IMR-90 (cell line): ENCODE measurements at regions not wholly inside any gene's neighbourhood (a gene's known extent, or its start where the extent isn't known, plus 50 kb on each side); places are given as distances from the start of the nearest gene placed in this dataset.
A peak's percentile ranks its signal among the peaks of the same experiment; 100 is the strongest.

Source experiments
- ATAC-seq: fragments of 200-7000 bp; cut with Tn5 transposase; 2 replicates; pipeline ENCODE4 v1.9.1; 2020; ENCODE audit warnings: low read depth, mild to moderate bottlenecking, moderate library complexity
- BruUV-seq: library from RNA; stranded (reverse); fragments of 400-500 nt; replicated peaks from 2 replicates; lab custom pipeline; 2021; lab: Mats Ljungman, UMichigan
- CTCF ChIA-PET: fragments of 300-600 bp; formaldehyde crosslinking; extraction: SDS; loops from one replicate; lab custom pipeline; 2021; ENCODE audit warnings: antibody characterized with exemption; lab: Yijun Ruan, JAX
- POLR2A ChIA-PET: fragments of 300-600 bp; sonication (Branson Sonifier 250); formaldehyde crosslinking; loops from one replicate; lab custom pipeline; 2022; ENCODE audit warnings: antibody characterized with exemption; ENCODE audit not compliant: unreplicated experiment; lab: Charles Lee
- DNase-seq: peaks from one replicate; pipeline ENCODE4 v3.0.0; 2013
- H2AFZ ChIP-seq: replicated peaks from 2 replicates; pipeline ENCODE3; 2013; ENCODE audit warnings: low read length, mild to moderate bottlenecking; ENCODE audit not compliant: poor library complexity
- H2AK5ac ChIP-seq: 2 replicates; pipeline ENCODE4 v1.6.1; 2013; ENCODE audit warnings: low read depth, low read length, inconsistent platforms
- H2AK9ac ChIP-seq: replicated peaks from 2 replicates; pipeline ENCODE3; 2013; ENCODE audit warnings: mild to moderate bottlenecking, low read depth, low read length, moderate library complexity; ENCODE audit not compliant: poor library complexity
- H2BK120ac ChIP-seq: 2 replicates; pipeline ENCODE4 v1.6.1; 2013; ENCODE audit warnings: low read depth, low read length, inconsistent platforms
- H2BK15ac ChIP-seq: 3 replicates; pipeline ENCODE4 v1.6.1; 2013; ENCODE audit warnings: low read depth, low read length, inconsistent platforms
- H2BK20ac ChIP-seq: 2 replicates; pipeline ENCODE4 v1.6.1; 2013; ENCODE audit warnings: low read depth, mild to moderate bottlenecking, inconsistent platforms, low read length, moderate library complexity
- H2BK5ac ChIP-seq: 2 replicates; pipeline ENCODE4 v1.6.1; 2013; ENCODE audit warnings: mild to moderate bottlenecking, low read depth, low read length, inconsistent platforms; ENCODE audit not compliant: poor library complexity, severe bottlenecking
- H3K14ac ChIP-seq: replicated peaks from 2 replicates; pipeline ENCODE4 v1.6.1; 2013; ENCODE audit warnings: low read depth, low read length, inconsistent platforms
- H3K18ac ChIP-seq: 2 replicates; pipeline ENCODE4 v1.6.1; 2013; ENCODE audit warnings: low read depth, low read length, control low read depth
- H3K23ac ChIP-seq: 2 replicates; pipeline ENCODE4 v1.6.1; 2013; ENCODE audit warnings: low read depth, low read length, inconsistent platforms
- H3K27ac ChIP-seq: 2 replicates; pipeline ENCODE4 v1.5.1; 2013; ENCODE audit warnings: mild to moderate bottlenecking, control low read depth, low read length; ENCODE audit not compliant: insufficient read depth
- H3K27me3 ChIP-seq: 2 replicates; pipeline ENCODE4 v1.6.1; 2013; ENCODE audit warnings: low read length; ENCODE audit not compliant: control insufficient read depth, insufficient read depth
- H3K36me3 ChIP-seq: 2 replicates; pipeline ENCODE4 v1.6.1; 2013; ENCODE audit warnings: low read length, mixed read lengths; ENCODE audit not compliant: control insufficient read depth, insufficient read depth
- H3K4ac ChIP-seq: 2 replicates; pipeline ENCODE4 v1.6.1; 2013; ENCODE audit warnings: low read depth, low read length, inconsistent platforms
- H3K4me1 ChIP-seq: 2 replicates; pipeline ENCODE4 v1.6.1; 2013; ENCODE audit warnings: low read length, mixed read lengths; ENCODE audit not compliant: control insufficient read depth, insufficient read depth
- H3K4me2 ChIP-seq: 2 replicates; pipeline ENCODE4 v1.6.1; 2013; ENCODE audit warnings: low read depth, mild to moderate bottlenecking, control low read depth, low read length, moderate library complexity
- H3K4me3 ChIP-seq: 2 replicates; pipeline ENCODE4 v1.5.1; 2013; ENCODE audit warnings: low read depth, mild to moderate bottlenecking, control low read depth, low read length, moderate library complexity; ENCODE audit not compliant: insufficient read depth
- H3K56ac ChIP-seq: 2 replicates; pipeline ENCODE4 v1.6.1; 2013; ENCODE audit warnings: low read length, inconsistent platforms; ENCODE audit not compliant: insufficient read depth; ENCODE audit errors: extremely low read depth
- H3K79me1 ChIP-seq, 2 experiments: 2 replicates each; pipeline ENCODE4 v1.6.1; 2013; ENCODE audit warnings: low read length in 2 of 2, inconsistent platforms in 1 of 2, low read depth in 1 of 2
- H3K9ac ChIP-seq: 2 replicates; pipeline ENCODE4 v1.6.1; 2013; ENCODE audit warnings: low read depth, low read length, control low read depth
- H3K9me1 ChIP-seq: 2 replicates; pipeline ENCODE4 v1.6.1; 2013; ENCODE audit warnings: low read length, inconsistent platforms; ENCODE audit not compliant: insufficient read depth
- H3K9me3 ChIP-seq: 2 replicates; pipeline ENCODE4 v1.6.1; 2013; ENCODE audit warnings: low read length; ENCODE audit not compliant: control insufficient read depth, insufficient read depth
- H4K20me1 ChIP-seq: 2 replicates; pipeline ENCODE4 v1.6.1; 2013; ENCODE audit warnings: low read length, inconsistent platforms; ENCODE audit not compliant: insufficient read depth
- H4K5ac ChIP-seq: 2 replicates; pipeline ENCODE4 v1.6.1; 2013; ENCODE audit warnings: mild to moderate bottlenecking, low read depth, low read length, control low read depth
- H4K8ac ChIP-seq, 2 experiments: 2 replicates each; pipeline ENCODE4 v1.6.1; 2013; ENCODE audit warnings: low read depth in 2 of 2, low read length in 2 of 2, control low read depth in 1 of 2, inconsistent platforms in 1 of 2
- H4K91ac ChIP-seq: 2 replicates; pipeline ENCODE4 v1.6.1; 2013; ENCODE audit warnings: low read depth, low read length, inconsistent platforms; ENCODE audit not compliant: insufficient read depth
- FOS ChIP-seq: fragments of 150-350 bp; IDR thresholded peaks from 2 replicates; pipeline ENCODE4 v1.6.1; 2016; ENCODE audit warnings: low read depth, low read length
- RFX5 ChIP-seq: IDR thresholded peaks from 2 replicates; pipeline ENCODE4 v1.8.0; 2012; ENCODE audit warnings: low read depth, mild to moderate bottlenecking, low read length, moderate library complexity
- WGBS, 2 experiments: methylation state at CpG; one replicate each; pipeline versions ENCODE4 v1.1.5 to v1.1.7; 2013; ENCODE audit warnings: missing lambda C conversion rate in 2 of 2; ENCODE audit not compliant: insufficient read length in 1 of 2; ENCODE audit errors: extremely low coverage in 2 of 2; 5-methylcytosine and 5-hydroxymethylcytosine counted together
- dilution Hi-C: fragments of 300-500 bp; cut with HindIII; formaldehyde crosslinking; loops from one replicate; pipeline ENCODE4 v1.14.3; 2018; ENCODE audit warnings: low sequenced_read_pairs; ENCODE audit not compliant: unreplicated experiment
- in situ Hi-C: fragments of 300-500 bp; cut with MboI; formaldehyde crosslinking; loops from 3 replicates; pipeline ENCODE4 v1.14.3; 2019; ENCODE audit warnings: low sequenced_read_pairs, inconsistent platforms, mixed read lengths
- intact Hi-C: fragments of 100-400 bp; cut with micrococcal nuclease; formaldehyde crosslinking; loops from 2 replicates; pipeline ENCODE4 v1.10.0; 2022

GRCh38 chr14:53596853-53597525 is 359.6 kb downstream of the BMP4 start:
- Histone ChIP-seq H3K56ac (no peak overlapping the region), H3K9me3 (no peaks in the 10 kb centered on the region), H3K79me1 (no peaks in the 10 kb centered on the region), H2AK9ac (no peak overlapping the region), H4K20me1 (no peaks in the 10 kb centered on the region), H2BK20ac (peak overlapping the region; percentile 5; the same call in 1 of the 2 replicates), H3K9ac (no peak overlapping the region), H3K14ac (0 out of 2 replicates have a peak overlapping the region, but pooled peaks have one; percentile 45), H3K18ac (no peak overlapping the region; the same call in 1 of the 2 replicates), H2BK120ac (no peak overlapping the region), H4K8ac (no peak overlapping the region; a peak in 1 of 4 replicates), H3K27ac (peak overlapping the region; percentile 2; the same call in 1 of the 2 replicates), H3K4me2 (no peak overlapping the region; the same call in 1 of the 2 replicates), H3K23ac (no peak overlapping the region), H3K4ac (no peak overlapping the region), H3K27me3 (peaks cover 7% of the 10 kb centered on the region; the same call in 1 of the 2 replicates), H2AFZ (no peak overlapping the region), H3K9me1 (no peaks in the 10 kb centered on the region), H2AK5ac (no peak overlapping the region), H4K5ac (no peak overlapping the region), H3K4me1 (peaks cover 5% of the 10 kb centered on the region; the same call in 1 of the 2 replicates), H2BK5ac (no peak overlapping the region), H4K91ac (no peak overlapping the region), H2BK15ac (no peak overlapping the region), H3K4me3 (no peak overlapping the region), H3K36me3 (no peaks in the 10 kb centered on the region)
- BruUV-seq = no TSS peak
- TF ChIP-seq FOS = peak; percentile 54; the same call in 1 of the 2 replicates
- no peak for TF ChIP-seq RFX5
- dilution Hi-C loops = no loop called here
- 40% methylated on average over 2 of the region's 7 CpGs; no CpG with 5 or more reads in 1 of the 2 experiments for WGBS, 2 experiments
- ChIA-PET POLR2A (no interaction called here), CTCF (interaction anchor here (1.3 kb wide), 1 partner anchor 26 kb away, joined by 3 read pairs; no protein-coding TSS in a partner anchor)
- ATAC-seq = peak; percentile 74
- intact Hi-C loops = no loop called here
- in situ Hi-C loops = no loop called here
- DNase-seq = peak; percentile 43
